K562 (cell line): ENCODE measurements at regions not wholly inside any gene's neighbourhood (a gene's known extent, or its start where the extent isn't known, plus 50 kb on each side); places are given as distances from the start of the nearest gene placed in this dataset.

ENCODE experiments used
- ATAC-seq: fragments of 200-7000 bp; cut with Tn5 transposase; 3 replicates; pipeline ENCODE4 v1.9.1; 2020; ENCODE audit warnings: moderate library complexity
- BruUV-seq: library from RNA; stranded (reverse); fragments of 400-500 nt; replicated peaks from 2 replicates; lab custom pipeline; 2021; lab: Mats Ljungman, UMichigan
- CTCF ChIA-PET: fragments of 300-600 bp; formaldehyde crosslinking; extraction: SDS; loops from one replicate; lab custom pipeline; 2021; ENCODE audit warnings: low intra/inter-chr PET ratio; lab: Yijun Ruan, JAX
- POLR2A ChIA-PET: fragments of 300-600, 350-650 bp; sonication (Branson Sonifier 250); formaldehyde crosslinking; extraction: SDS; loops from one replicate; lab custom pipeline; 2021; ENCODE audit warnings: antibody characterized with exemption, inconsistent platforms; lab: Yijun Ruan, JAX
- DNase-seq, 4 experiments: peaks; one replicate each; pipeline versions ENCODE4 v3.0.0 to v3.0.0-alpha.2; 2011 to 2018; ENCODE audit warnings: low spot score in 3 of 4, mixed read lengths in 3 of 4; ENCODE audit errors: extremely low read depth in 1 of 4
- FAIRE-seq: peaks from 2 replicates; lab custom pipeline; 2011; peaks lifted over from hg19 to GRCh38; lab: Jason Lieb, UNC
- H2AFZ ChIP-seq: 2 replicates; pipeline ENCODE4 v1.6.0; 2011; ENCODE audit warnings: low read depth, low read length, control low read depth, inconsistent platforms
- H3K27ac ChIP-seq: fragments of 200-600 bp; 3 replicates; pipeline ENCODE4 v1.8.0; 2011; ENCODE audit warnings: low read depth, mild to moderate bottlenecking, control low read depth, inconsistent platforms, low read length, moderate library complexity, mixed read lengths; ENCODE audit errors: extremely low read depth
- H3K27me3 ChIP-seq, 2 experiments: fragments of 300-600 bp in 1 of 2; 2 replicates in 1 of 2; 3 replicates in 1 of 2; pipeline versions ENCODE4 v1.6.0 to v1.8.0; 2011; ENCODE audit warnings: inconsistent platforms in 2 of 2, low read length in 2 of 2, mild to moderate bottlenecking in 1 of 2, mixed read lengths in 1 of 2, moderate library complexity in 1 of 2; ENCODE audit not compliant: control insufficient read depth in 2 of 2, insufficient read depth in 2 of 2
- H3K36me3 ChIP-seq: fragments of 300-600 bp; 3 replicates; pipeline ENCODE4 v1.8.0; 2011; ENCODE audit warnings: mild to moderate bottlenecking, low read length, inconsistent platforms; ENCODE audit not compliant: control insufficient read depth, insufficient read depth
- H3K4me1 ChIP-seq, 2 experiments: fragments of 200-600 bp in 1 of 2; replicated peaks in 1 of 2; 2 replicates in 1 of 2; 3 replicates in 1 of 2; pipeline versions ENCODE4 v1.5.1 to v1.8.0; 2011; ENCODE audit warnings: inconsistent platforms in 2 of 2, low read length in 2 of 2, mild to moderate bottlenecking in 1 of 2, mixed read lengths in 1 of 2, moderate library complexity in 1 of 2; ENCODE audit not compliant: control insufficient read depth in 2 of 2, insufficient read depth in 2 of 2
- H3K4me2 ChIP-seq: 2 replicates; pipeline ENCODE4 v1.6.1; 2011; ENCODE audit warnings: low read length, control low read depth, inconsistent platforms, mixed read lengths; ENCODE audit not compliant: insufficient read depth
- H3K4me3 ChIP-seq: fragments of 200-600 bp; sonication (generic), shearing (Covaris generic); 2 replicates; pipeline ENCODE4 v1.5.1; 2016; ENCODE audit warnings: control low read depth, inconsistent platforms
- H3K79me2 ChIP-seq: fragments of 200-600 bp; 3 replicates; pipeline ENCODE4 v1.8.0; 2011; ENCODE audit warnings: low read length, inconsistent platforms; ENCODE audit not compliant: control insufficient read depth, insufficient read depth
- H3K9ac ChIP-seq, 2 experiments: 2 replicates each; pipeline versions ENCODE4 v1.6.0 to v1.6.1; 2011; ENCODE audit warnings: low read depth in 2 of 2, low read length in 2 of 2, control low read depth in 1 of 2, inconsistent platforms in 1 of 2, mild to moderate bottlenecking in 1 of 2, mixed read lengths in 1 of 2; ENCODE audit not compliant: insufficient read depth in 1 of 2
- H3K9me1 ChIP-seq: one replicate; pipeline ENCODE4 v1.6.0; 2011; ENCODE audit warnings: inconsistent platforms, mild to moderate bottlenecking, low read length, moderate library complexity; ENCODE audit not compliant: control insufficient read depth, insufficient read depth
- H3K9me3 ChIP-seq: replicated peaks from 2 replicates; pipeline ENCODE4 v1.5.1; 2011; ENCODE audit warnings: low read depth, low read length, inconsistent platforms; ENCODE audit not compliant: control insufficient read depth, insufficient read depth
- H4K20me1 ChIP-seq: replicated peaks from 2 replicates; pipeline ENCODE4 v1.6.1; 2011; ENCODE audit warnings: low read length, inconsistent platforms, mixed read lengths; ENCODE audit not compliant: control insufficient read depth, insufficient read depth
- MITF ChIP-seq: IDR thresholded peaks from 2 replicates; pipeline ENCODE4 v1.6.1; 2014; ENCODE audit warnings: antibody characterized with exemption
- ZBTB11 ChIP-seq, 3 experiments: fragments of 200-800 bp in 1 of 3; fragments of 250-450 bp in 1 of 3; fragments of 450-650 bp in 1 of 3; sonication (Bioruptor Pico) in 1 of 3; sonication (Bioruptor generic) in 1 of 3; formaldehyde crosslinking in 1 of 3; IDR thresholded peaks; 2 replicates each; pipeline versions ENCODE4 v1.6.1 to v1.8.0; 2016 to 2022; ENCODE audit warnings: mild to moderate bottlenecking in 2 of 3, missing genetic modification characterization in 2 of 3, missing compliant biosample characterization in 1 of 3, moderate library complexity in 1 of 3
- WGBS: fragments of 100-300 bp; shearing (Covaris generic); methylation state at CpG from one replicate; pipeline ENCODE4 v1.1.6; 2016; ENCODE audit warnings: low coverage, mixed read lengths; ENCODE audit not compliant: insufficient coverage; ENCODE audit errors: missing lambda C conversion rate; 5-methylcytosine and 5-hydroxymethylcytosine counted together
- in situ Hi-C: fragments of 300-500 bp; cut with MboI; formaldehyde crosslinking; loops from 4 replicates; pipeline ENCODE4 v1.15.0; 2018; ENCODE audit warnings: inconsistent platforms, mixed read lengths
- intact Hi-C: fragments of 100-400 bp; cut with micrococcal nuclease; formaldehyde crosslinking; loops from 2 replicates; pipeline ENCODE4 v1.14.2; 2022

DNA sequence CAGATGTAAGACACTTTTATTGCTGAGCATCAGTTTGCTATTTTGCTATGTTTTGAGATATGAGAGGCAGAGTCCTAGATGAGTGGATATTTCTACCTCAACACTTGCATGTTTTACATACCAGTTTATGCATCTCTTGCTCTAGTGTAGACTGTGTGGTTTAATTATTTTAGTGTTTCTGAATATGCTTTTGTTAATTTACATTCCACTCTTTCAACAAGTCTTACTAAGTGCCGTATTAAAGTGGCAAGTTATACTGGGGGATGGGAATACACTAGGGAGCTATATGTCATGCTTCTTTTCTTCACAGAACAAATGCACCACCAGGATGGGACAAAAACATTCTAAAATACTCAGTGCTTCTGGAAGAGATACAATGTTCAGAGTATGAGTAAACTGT is 507.7 kb upstream of the PRMT6 start:
- Histone ChIP-seq H3K27ac (no peak overlapping the region), H3K4me1 (no peaks in the 10 kb centered on the region), H3K9me3 (no peaks in the 10 kb centered on the region), H3K79me2 (no peaks in the 10 kb centered on the region), H3K36me3 (no peaks in the 10 kb centered on the region), H4K20me1 (no peaks in the 10 kb centered on the region), H3K4me2 (no peak overlapping the region), H3K9me1 (no peaks in the 10 kb centered on the region), H3K27me3 (no peaks in the 10 kb centered on the region), H3K9ac (no peak overlapping the region), H3K4me3 (no peak overlapping the region), H2AFZ (no peak overlapping the region)
- POLR2A ChIA-PET, result no interaction called here
- intact Hi-C loops, result no loop called here
- WGBS, result 0% methylated on average over 1 of the region's 1 CpG
- ATAC-seq (no peak), FAIRE-seq (no peak), DNase-seq (no peak)
- TF ChIP-seq MITF (no peak), ZBTB11 (CRISPR knock-in tag; IDR thresholded peaks at IDR 0.05) (peak in 1 of 3 experiments; percentile 39; a peak in 2 of 6 replicates)
- in situ Hi-C loops, result no loop called here
- CTCF ChIA-PET, result no interaction called here
- BruUV-seq, result no TSS peak
